GM12891 (cell line): ENCODE measurements at regions not wholly inside any gene's neighbourhood (a gene's known extent, or its start where the extent isn't known, plus 50 kb on each side); places are given as distances from the start of the nearest gene placed in this dataset.

Experiments used
- PAX5 ChIP-seq: IDR thresholded peaks from 2 replicates; pipeline ENCODE4 v1.6.1; 2011; ENCODE audit warnings: low read length, moderate library complexity, mild to moderate bottlenecking; ENCODE audit not compliant: insufficient read depth, severe bottlenecking
- POLR2A ChIP-seq: IDR thresholded peaks from 2 replicates; pipeline ENCODE4 v1.6.1; 2011; ENCODE audit warnings: low read depth, low read length, control low read depth
- POLR2AphosphoS5 ChIP-seq: IDR thresholded peaks from 2 replicates; pipeline ENCODE4 v1.6.1; 2011; ENCODE audit warnings: low read depth, low read length, control low read depth
- POU2F2 ChIP-seq: IDR thresholded peaks from 2 replicates; pipeline ENCODE4 v1.6.1; 2011; ENCODE audit warnings: low read depth, mild to moderate bottlenecking, control low read depth, low read length, moderate library complexity
- SPI1 ChIP-seq: IDR thresholded peaks from 2 replicates; pipeline ENCODE4 v1.6.1; 2011; ENCODE audit warnings: low read depth, low read length, control low read depth
- TAF1 ChIP-seq: IDR thresholded peaks from 2 replicates; pipeline ENCODE4 v1.6.1; 2011; ENCODE audit warnings: low read depth, low read length, control low read depth

DNA sequence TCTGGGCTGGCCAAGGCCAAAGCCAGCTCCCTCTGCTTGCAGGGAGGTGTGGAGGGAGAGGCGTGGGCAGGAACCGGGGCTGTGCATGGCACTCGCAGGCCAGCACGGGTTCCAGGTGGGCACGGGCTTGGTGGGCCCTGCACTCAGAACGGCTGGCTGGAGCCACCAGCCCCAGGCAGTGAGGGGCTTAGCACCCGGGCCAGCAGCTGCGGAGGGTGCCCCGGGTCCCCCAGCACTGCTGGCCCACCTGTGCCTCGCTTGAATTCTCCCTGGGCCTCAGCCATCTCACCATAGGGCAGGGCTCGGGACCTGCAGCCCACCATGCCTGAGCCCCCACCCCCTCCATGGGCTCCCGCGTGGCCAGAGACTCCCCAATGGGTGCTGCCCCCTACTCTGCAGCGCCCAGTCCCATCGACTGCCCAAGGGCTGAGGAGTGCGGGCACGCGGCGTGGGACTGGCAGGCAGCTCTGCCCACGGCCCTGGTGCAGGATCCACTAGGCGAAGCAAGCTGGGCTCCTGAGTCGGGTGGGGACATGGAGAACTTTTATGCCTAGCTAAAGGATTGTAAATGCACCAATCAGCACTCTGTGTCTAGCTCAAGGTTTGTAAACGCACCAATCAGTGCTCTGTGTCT, 193.9 kb downstream of the LARP7 start:
- TF ChIP-seq POLR2A = no peak
- no peak for TF ChIP-seq POLR2AphosphoS5
- no peak for TF ChIP-seq TAF1
- TF ChIP-seq SPI1 = no peak
- no peak for TF ChIP-seq POU2F2
- no peak for TF ChIP-seq PAX5
